Nephron (organoid): ENCODE measurements at regions not wholly inside any gene's neighbourhood (a gene's known extent, or its start where the extent isn't known, plus 50 kb on each side); places are given as distances from the start of the nearest gene placed in this dataset.

ENCODE experiments used
- H3K27ac Mint-ChIP-seq, 3 experiments: 2 replicates each; pipeline ENCODE4 v1.8.0; 2020; ENCODE audit warnings: mixed read lengths in 3 of 3, mild to moderate bottlenecking in 2 of 3, moderate library complexity in 1 of 3
- H3K27me3 Mint-ChIP-seq: 2 replicates; pipeline ENCODE4 v1.8.0; 2021; ENCODE audit warnings: low read depth, mild to moderate bottlenecking, moderate library complexity, mixed read lengths
- H3K36me3 Mint-ChIP-seq: 2 replicates; pipeline ENCODE4 v1.8.0; 2020; ENCODE audit warnings: low read depth, mixed read lengths
- H3K4me1 Mint-ChIP-seq: 2 replicates; pipeline ENCODE4 v1.8.0; 2020; ENCODE audit warnings: mixed read lengths
- H3K4me3 Mint-ChIP-seq, 3 experiments: 2 replicates each; pipeline ENCODE4 v1.8.0; 2020; ENCODE audit warnings: mild to moderate bottlenecking in 3 of 3, mixed read lengths in 3 of 3, moderate library complexity in 2 of 3
- H3K9me3 Mint-ChIP-seq: 2 replicates; pipeline ENCODE4 v1.8.0; 2020; ENCODE audit warnings: mixed read lengths
- TF ChIP-seq, protein P1 (sequence below), 3 experiments: fragments of 200-600 bp; sonication (generic); IDR thresholded peaks; one replicate each; pipeline ENCODE4 v1.5.0; 2021; ENCODE audit warnings: antibody characterized with exemption in 3 of 3; ENCODE audit not compliant: unreplicated experiment in 3 of 3

DNA sequence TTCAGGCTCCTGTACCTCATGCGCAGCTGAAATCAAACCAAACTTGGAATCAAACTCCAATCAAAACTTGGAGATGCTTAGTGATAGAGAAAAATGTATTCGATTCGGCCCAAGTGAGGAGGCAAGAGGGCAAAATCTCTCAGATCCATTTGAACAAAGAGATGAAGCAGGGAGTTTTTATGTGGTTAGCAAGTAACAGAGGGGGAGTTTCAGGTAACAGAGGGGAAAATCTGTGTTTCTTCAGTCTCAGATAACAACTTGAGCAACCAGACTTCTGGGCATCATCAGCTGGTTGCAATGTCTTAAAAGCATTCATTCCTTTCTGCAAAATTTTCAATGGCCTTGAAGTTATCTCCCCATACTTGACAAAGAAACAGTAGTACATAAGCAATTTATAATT lies 245.1 kb upstream of the AVPR1A start:
- H3K36me3 Mint-ChIP-seq: no peaks in the 10 kb centered on the region
- no peaks in the 10 kb centered on the region for H3K27me3 Mint-ChIP-seq
- no peak overlapping the region for H3K4me3 Mint-ChIP-seq
- no peak overlapping the region for H3K27ac Mint-ChIP-seq
- H3K9me3 Mint-ChIP-seq: peaks cover 3% of the 10 kb centered on the region
- H3K4me1 Mint-ChIP-seq: peaks cover 5% of the 10 kb centered on the region
- TF ChIP-seq, protein P1, sequence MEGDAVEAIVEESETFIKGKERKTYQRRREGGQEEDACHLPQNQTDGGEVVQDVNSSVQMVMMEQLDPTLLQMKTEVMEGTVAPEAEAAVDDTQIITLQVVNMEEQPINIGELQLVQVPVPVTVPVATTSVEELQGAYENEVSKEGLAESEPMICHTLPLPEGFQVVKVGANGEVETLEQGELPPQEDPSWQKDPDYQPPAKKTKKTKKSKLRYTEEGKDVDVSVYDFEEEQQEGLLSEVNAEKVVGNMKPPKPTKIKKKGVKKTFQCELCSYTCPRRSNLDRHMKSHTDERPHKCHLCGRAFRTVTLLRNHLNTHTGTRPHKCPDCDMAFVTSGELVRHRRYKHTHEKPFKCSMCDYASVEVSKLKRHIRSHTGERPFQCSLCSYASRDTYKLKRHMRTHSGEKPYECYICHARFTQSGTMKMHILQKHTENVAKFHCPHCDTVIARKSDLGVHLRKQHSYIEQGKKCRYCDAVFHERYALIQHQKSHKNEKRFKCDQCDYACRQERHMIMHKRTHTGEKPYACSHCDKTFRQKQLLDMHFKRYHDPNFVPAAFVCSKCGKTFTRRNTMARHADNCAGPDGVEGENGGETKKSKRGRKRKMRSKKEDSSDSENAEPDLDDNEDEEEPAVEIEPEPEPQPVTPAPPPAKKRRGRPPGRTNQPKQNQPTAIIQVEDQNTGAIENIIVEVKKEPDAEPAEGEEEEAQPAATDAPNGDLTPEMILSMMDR (IDR thresholded peaks at IDR 0.05; ENCODE audit: unreplicated experiment in 3 of 3): no peak

DNA sequence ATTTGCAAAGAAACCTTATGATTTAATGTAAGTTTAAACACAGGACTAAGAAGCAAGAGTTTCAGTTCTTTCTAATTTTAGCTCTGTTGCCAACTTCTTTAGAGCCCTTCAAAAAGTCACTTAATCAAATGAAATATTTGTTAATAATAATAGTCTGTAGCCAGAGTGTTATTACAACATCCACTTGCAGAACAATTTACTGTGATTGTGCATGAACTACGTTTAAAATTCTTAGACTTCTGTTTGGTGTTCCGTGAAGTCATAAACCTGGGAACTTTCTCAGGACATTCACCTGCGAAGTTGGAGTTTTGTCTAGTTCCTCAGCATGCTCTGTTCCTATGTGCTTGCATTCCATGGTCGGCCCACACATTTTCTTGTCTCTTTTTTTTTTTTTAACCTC lies 244.0 kb upstream of the AVPR1A start:
- Mint-ChIP-seq H3K4me1 (no peaks in the 10 kb centered on the region), H3K27me3 (no peaks in the 10 kb centered on the region), H3K27ac (no peak overlapping the region), H3K9me3 (peaks cover 3% of the 10 kb centered on the region), H3K36me3 (no peaks in the 10 kb centered on the region), H3K4me3 (no peak overlapping the region)
- TF ChIP-seq, protein P1 (IDR thresholded peaks at IDR 0.05; ENCODE audit: unreplicated experiment in 3 of 3): no peak

DNA sequence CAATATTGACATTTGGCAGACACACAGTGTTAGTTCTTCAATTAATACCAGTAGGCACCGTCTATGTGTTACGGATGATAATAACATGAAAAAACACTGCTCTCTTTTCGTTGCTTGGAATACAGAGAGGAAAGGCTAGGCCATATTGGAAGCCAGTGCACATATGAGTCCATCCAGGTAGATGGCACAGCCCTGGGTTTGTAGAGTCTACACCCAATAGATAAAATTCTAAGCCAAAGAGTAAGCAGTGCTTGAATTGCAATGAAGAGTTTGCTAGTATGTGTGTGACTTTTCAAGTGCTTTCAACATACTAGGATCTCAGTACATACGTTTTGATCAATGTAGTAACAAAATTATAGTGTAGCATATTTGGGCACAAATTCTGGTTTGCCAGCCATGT lies 243.3 kb upstream of the AVPR1A start:
- TF ChIP-seq, protein P1 (IDR thresholded peaks at IDR 0.05; ENCODE audit: unreplicated experiment in 3 of 3): no peak
- Mint-ChIP-seq H3K27me3 (no peaks in the 10 kb centered on the region), H3K36me3 (no peaks in the 10 kb centered on the region), H3K4me1 (no peaks in the 10 kb centered on the region), H3K9me3 (peaks cover 3% of the 10 kb centered on the region), H3K27ac (no peak overlapping the region), H3K4me3 (no peak overlapping the region)

DNA sequence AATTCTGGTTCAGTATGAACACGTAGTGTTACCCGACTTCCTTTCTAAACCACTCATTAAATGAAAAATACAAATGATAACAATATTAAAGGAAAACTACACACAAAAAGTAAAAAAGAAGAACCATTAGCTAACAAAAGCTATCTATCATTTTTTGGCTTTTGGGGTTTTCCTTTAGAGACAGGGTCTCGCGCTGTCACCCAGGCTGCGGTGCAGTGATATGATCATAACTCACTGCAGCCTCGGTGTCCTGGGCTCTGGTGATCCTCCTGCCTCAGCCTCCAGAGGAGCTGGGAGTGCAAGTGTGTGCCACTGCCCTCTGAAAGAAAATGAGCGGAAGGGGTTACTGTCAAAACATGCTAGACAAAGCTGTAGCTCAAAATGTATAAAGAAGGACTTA lies 238.2 kb upstream of the AVPR1A start:
- Mint-ChIP-seq H3K9me3 (no peaks in the 10 kb centered on the region), H3K36me3 (no peaks in the 10 kb centered on the region), H3K27ac (no peak overlapping the region), H3K4me3 (no peak overlapping the region), H3K27me3 (no peaks in the 10 kb centered on the region), H3K4me1 (no peaks in the 10 kb centered on the region)
- TF ChIP-seq, protein P1 (IDR thresholded peaks at IDR 0.05; ENCODE audit: unreplicated experiment in 3 of 3): no peak

DNA sequence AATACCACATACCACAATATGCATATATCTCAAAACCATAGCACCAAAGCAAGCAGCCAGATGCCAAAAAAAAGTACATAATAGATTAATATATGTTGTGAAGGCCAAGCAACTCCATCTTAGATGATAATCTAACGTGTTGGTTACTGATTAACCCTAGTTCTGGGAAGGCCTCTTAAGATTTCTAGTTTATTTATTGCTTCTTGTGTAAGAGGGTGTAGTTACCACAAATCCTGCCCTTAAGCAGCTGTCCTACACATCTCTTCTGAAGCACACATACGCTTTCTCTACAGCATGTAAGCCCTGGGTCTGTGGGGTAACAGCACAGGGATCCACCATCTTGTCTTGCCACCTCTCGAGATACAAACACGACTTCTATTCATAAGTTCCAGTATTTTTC lies 236.8 kb upstream of the AVPR1A start:
- peak overlapping the region in 1 of 3 experiments; percentile 27 for H3K27ac Mint-ChIP-seq
- TF ChIP-seq, protein P1 (IDR thresholded peaks at IDR 0.05; ENCODE audit: unreplicated experiment in 3 of 3): no peak
- H3K9me3 Mint-ChIP-seq: no peaks in the 10 kb centered on the region
- no peaks in the 10 kb centered on the region for H3K36me3 Mint-ChIP-seq
- H3K27me3 Mint-ChIP-seq: no peaks in the 10 kb centered on the region
- no peaks in the 10 kb centered on the region for H3K4me1 Mint-ChIP-seq
- no peak overlapping the region for H3K4me3 Mint-ChIP-seq

DNA sequence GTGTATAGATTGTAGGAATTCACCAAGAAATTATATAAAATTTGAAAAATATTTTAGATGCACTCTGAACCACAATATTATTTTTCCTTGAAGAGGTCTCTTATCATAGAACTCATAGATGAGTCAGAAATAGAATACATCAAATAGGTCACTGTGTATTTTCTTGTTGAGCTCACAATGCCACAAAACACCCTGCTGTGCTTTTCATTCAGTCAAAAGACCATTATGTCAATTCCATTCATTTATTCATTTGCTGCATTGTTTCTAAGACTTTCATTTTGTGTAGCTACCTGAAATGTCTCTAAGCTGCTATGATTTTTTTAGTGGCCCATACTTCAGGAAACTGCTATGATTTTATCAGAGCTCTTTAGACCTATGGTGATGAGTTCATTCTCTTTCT lies 231.9 kb upstream of the AVPR1A start:
- TF ChIP-seq, protein P1 (IDR thresholded peaks at IDR 0.05; ENCODE audit: unreplicated experiment in 3 of 3): no peak
- Mint-ChIP-seq H3K4me3 (no peak overlapping the region), H3K9me3 (no peaks in the 10 kb centered on the region), H3K36me3 (no peaks in the 10 kb centered on the region), H3K4me1 (no peaks in the 10 kb centered on the region), H3K27me3 (peaks cover 7% of the 10 kb centered on the region), H3K27ac (no peak overlapping the region)
